HCT116 (cell line): ENCODE measurements at regions not wholly inside any gene's neighbourhood (a gene's known extent, or its start where the extent isn't known, plus 50 kb on each side); places are given as distances from the start of the nearest gene placed in this dataset.

ENCODE experiments used
- ATAC-seq: fragments of 200-7000 bp; cut with Tn5 transposase; 2 replicates; pipeline ENCODE4 v1.9.1; 2020; ENCODE audit warnings: mild to moderate bottlenecking, moderate library complexity
- BruUV-seq: library from RNA; stranded (reverse); fragments of 400-500 nt; replicated peaks from 2 replicates; lab custom pipeline; 2021; lab: Mats Ljungman, UMichigan
- CTCF ChIA-PET: fragments of 300-600 bp; sonication (Branson Sonifier 250); formaldehyde crosslinking; loops from one replicate; lab custom pipeline; 2021; ENCODE audit warnings: antibody characterized with exemption; lab: Charles Lee
- POLR2A ChIA-PET: fragments of 300-600, 350-600 bp; sonication (Branson Sonifier 250); formaldehyde crosslinking; loops from one replicate; lab custom pipeline; 2021; ENCODE audit warnings: antibody characterized with exemption; lab: Charles Lee
- RAD21 ChIA-PET, 2 experiments: fragments of 300-600 bp; sonication (Branson Sonifier 250); formaldehyde crosslinking; loops; one replicate each; lab custom pipeline; 2023; ENCODE audit warnings: low total read pairs in 2 of 2; ENCODE audit not compliant: uncharacterized antibody in 2 of 2, unreplicated experiment in 2 of 2, low non-redundant PET in 1 of 2; lab: Charles Lee
- DNase-seq: peaks from one replicate; pipeline ENCODE4 v3.0.0-alpha.2; 2010; ENCODE audit warnings: low read depth, low spot score
- H2AFZ ChIP-seq: fragments of 200-600 bp; shearing (Covaris generic), sonication (generic); 2 replicates; pipeline ENCODE4 v1.6.1; 2017; ENCODE audit warnings: low read depth, mixed run types, mixed read lengths, antibody characterized with exemption, low read length; ENCODE audit not compliant: poor library complexity, severe bottlenecking
- H3K27ac ChIP-seq: 2 replicates; pipeline ENCODE4 v1.5.1; 2012; ENCODE audit warnings: low read depth, low read length
- H3K27me3 ChIP-seq: fragments of 200-600 bp; sonication (generic); 2 replicates; pipeline ENCODE4 v1.6.1; 2016; ENCODE audit warnings: mixed run types, low read length, mixed read lengths; ENCODE audit not compliant: insufficient read depth
- H3K36me3 ChIP-seq, 2 experiments: fragments of 200-500 bp in 1 of 2; fragments of 200-600 bp in 1 of 2; sonication (Bioruptor generic) in 1 of 2; sonication (generic) in 1 of 2; 2 replicates each; pipeline versions ENCODE4 v1.5.1 to v1.6.1; 2014 to 2016; ENCODE audit warnings: low read length in 2 of 2, inconsistent platforms in 1 of 2, mixed read lengths in 1 of 2, mixed run types in 1 of 2; ENCODE audit not compliant: insufficient read depth in 2 of 2, control insufficient read depth in 1 of 2
- H3K4me1 ChIP-seq, 2 experiments: fragments of 200-600 bp in 1 of 2; sonication (generic) in 1 of 2; 2 replicates each; pipeline versions ENCODE4 v1.5.1 to v1.6.1; 2012 to 2017; ENCODE audit warnings: low read length in 2 of 2, inconsistent platforms in 1 of 2, mild to moderate bottlenecking in 1 of 2, mixed read lengths in 1 of 2, mixed run types in 1 of 2, moderate library complexity in 1 of 2; ENCODE audit not compliant: insufficient read depth in 2 of 2, control insufficient read depth in 1 of 2
- H3K4me2 ChIP-seq: fragments of 200-600 bp; sonication (generic); 2 replicates; pipeline ENCODE4 v1.6.1; 2017; ENCODE audit warnings: mixed run types, low read length, mixed read lengths
- H3K4me3 ChIP-seq, 2 experiments: fragments of 200-600 bp in 1 of 2; sonication (generic) in 1 of 2; replicated peaks in 1 of 2; 2 replicates each; pipeline ENCODE4 v1.5.1; 2011 to 2016; ENCODE audit warnings: low read length in 2 of 2, control low read depth in 1 of 2, low read depth in 1 of 2, mild to moderate bottlenecking in 1 of 2, mixed read lengths in 1 of 2, mixed run types in 1 of 2
- H3K79me2 ChIP-seq: fragments of 200-600 bp; sonication (generic); 2 replicates; pipeline ENCODE4 v1.6.1; 2017; ENCODE audit warnings: mild to moderate bottlenecking, mixed run types, low read length, moderate library complexity, mixed read lengths; ENCODE audit not compliant: insufficient read depth
- H3K9ac ChIP-seq: fragments of 200-600 bp; sonication (generic); 2 replicates; pipeline ENCODE4 v1.6.1; 2016; ENCODE audit warnings: low read length, mixed read lengths
- H3K9me2 ChIP-seq: fragments of 200-600 bp; sonication (generic), shearing (Covaris generic); 2 replicates; pipeline ENCODE4 v1.6.1; 2017; ENCODE audit warnings: mixed run types, mild to moderate bottlenecking, moderate library complexity; ENCODE audit not compliant: insufficient read depth
- H3K9me3 ChIP-seq, 2 experiments: fragments of 200-500 bp in 1 of 2; fragments of 200-600 bp in 1 of 2; sonication (Bioruptor generic) in 1 of 2; sonication (generic) in 1 of 2; 2 replicates each; pipeline ENCODE4 v1.6.1; 2014 to 2017; ENCODE audit warnings: low read length in 2 of 2, mixed read lengths in 2 of 2, inconsistent platforms in 1 of 2, low read depth in 1 of 2, mild to moderate bottlenecking in 1 of 2, mixed run types in 1 of 2, moderate library complexity in 1 of 2; ENCODE audit not compliant: control insufficient read depth in 1 of 2, insufficient read depth in 1 of 2
- H4K20me1 ChIP-seq: fragments of 200-600 bp; sonication (generic), shearing (Covaris generic); 2 replicates; pipeline ENCODE4 v1.6.1; 2017; ENCODE audit warnings: mixed run types, mild to moderate bottlenecking, moderate library complexity; ENCODE audit not compliant: insufficient read depth
- CBX3 ChIP-seq: IDR thresholded peaks from 2 replicates; pipeline ENCODE4 v1.6.1; 2012; ENCODE audit warnings: low read depth
- CEBPB ChIP-seq: IDR thresholded peaks from 2 replicates; pipeline ENCODE4 v1.6.1; 2012; ENCODE audit warnings: low read depth
- EZH2 ChIP-seq: fragments of 200-600 bp; sonication (generic); IDR thresholded peaks from 2 replicates; pipeline ENCODE4 v1.6.1; 2017; ENCODE audit warnings: antibody characterized with exemption, mixed run types
- EZH2phosphoT487 ChIP-seq: fragments of 200-600 bp; IDR thresholded peaks from 2 replicates; pipeline ENCODE4 v1.6.1; 2018; ENCODE audit warnings: antibody characterized with exemption, borderline replicate concordance
- FOSL1 ChIP-seq: IDR thresholded peaks from 2 replicates; pipeline ENCODE4 v1.6.1; 2012; ENCODE audit warnings: low read depth
- JUND ChIP-seq: IDR thresholded peaks from 2 replicates; pipeline ENCODE4 v1.6.1; 2012
- POLR2A ChIP-seq: IDR thresholded peaks from 2 replicates; pipeline ENCODE4 v1.7.0; 2011; ENCODE audit warnings: borderline replicate concordance; ENCODE audit not compliant: insufficient read depth, insufficient read length; ENCODE audit errors: extremely low read depth
- POLR2AphosphoS5 ChIP-seq: IDR thresholded peaks from 2 replicates; pipeline ENCODE4 v1.6.1; 2011; ENCODE audit warnings: mild to moderate bottlenecking, low read depth, low read length, moderate library complexity
- RAD21 ChIP-seq: IDR thresholded peaks from 2 replicates; pipeline ENCODE4 v1.6.1; 2012; ENCODE audit warnings: low read depth, mild to moderate bottlenecking
- SIN3A ChIP-seq: IDR thresholded peaks from 2 replicates; pipeline ENCODE4 v1.6.1; 2012; ENCODE audit warnings: low read depth
- TCF7L2 ChIP-seq: IDR thresholded peaks from 2 replicates; pipeline ENCODE4 v1.7.0; 2011; ENCODE audit warnings: borderline replicate concordance, inconsistent platforms; ENCODE audit not compliant: insufficient read depth, insufficient read length; ENCODE audit errors: extremely low read depth
- YY1 ChIP-seq: IDR thresholded peaks from 2 replicates; pipeline ENCODE4 v1.6.1; 2011; ENCODE audit warnings: low read length, low read depth, moderate library complexity, mild to moderate bottlenecking; ENCODE audit not compliant: insufficient replicate concordance; ENCODE audit errors: extremely low read depth
- ZFX ChIP-seq: fragments of 450-650 bp; IDR thresholded peaks from 2 replicates; pipeline ENCODE4 v1.6.1; 2017
- ZNF274 ChIP-seq: fragments of 200-500 bp; sonication (Bioruptor generic); IDR thresholded peaks from 2 replicates; pipeline ENCODE4 v1.6.1; 2014; ENCODE audit warnings: mild to moderate bottlenecking, low read depth, low read length, inconsistent platforms
- intact Hi-C: fragments of 100-400 bp; cut with micrococcal nuclease; formaldehyde crosslinking; loops from 2 replicates; pipeline ENCODE4 v1.10.0; 2022
- TF ChIP-seq, protein P1 (sequence below): IDR thresholded peaks from 2 replicates; pipeline ENCODE4 v1.6.1; 2012
- TF ChIP-seq, protein P2 (sequence below): IDR thresholded peaks from 2 replicates; pipeline ENCODE4 v1.6.1; 2012
- TF ChIP-seq, protein P3 (sequence below): IDR thresholded peaks from 2 replicates; pipeline ENCODE4 v1.6.1; 2012; ENCODE audit warnings: low read depth

DNA sequence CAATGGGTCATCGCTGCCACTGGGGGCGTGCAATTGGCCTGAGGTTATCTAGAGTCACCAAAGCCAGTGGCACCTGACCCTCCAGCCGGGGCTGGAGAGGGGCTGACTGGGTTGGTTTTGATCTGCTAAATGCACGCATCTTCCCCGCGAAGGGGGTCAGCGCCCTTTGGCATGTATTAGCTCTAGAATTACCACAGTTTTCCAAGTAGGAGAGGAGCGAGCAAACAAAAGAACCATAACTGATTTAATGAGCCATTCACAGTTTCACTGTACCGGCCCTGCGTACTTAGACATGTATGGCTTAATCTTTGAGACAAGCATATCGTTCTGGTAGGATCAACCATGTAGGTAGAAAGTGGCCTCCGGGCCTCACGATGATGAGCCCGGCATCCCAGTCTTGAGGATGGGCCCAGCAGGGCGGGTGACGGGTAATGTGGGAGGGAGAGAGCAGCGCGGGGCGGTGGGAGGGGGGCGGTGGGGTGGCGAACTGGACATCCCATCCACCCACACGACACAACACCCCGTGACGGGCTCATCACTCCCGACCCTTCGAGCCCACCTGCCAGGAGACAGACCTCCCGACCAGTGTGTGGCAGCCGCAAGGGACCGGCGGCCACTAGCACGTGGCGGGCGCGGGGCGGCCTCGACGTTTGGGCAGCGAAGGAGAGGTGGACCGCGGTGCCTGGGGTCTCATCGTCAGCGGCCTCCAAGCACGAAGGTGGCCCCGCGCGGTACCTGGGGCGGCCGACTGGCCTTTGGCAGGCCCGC, 1957.5 kb upstream of the DEFB115 start (continued):
- TF ChIP-seq RAD21 (no peak), TCF7L2 (no peak)

DNA sequence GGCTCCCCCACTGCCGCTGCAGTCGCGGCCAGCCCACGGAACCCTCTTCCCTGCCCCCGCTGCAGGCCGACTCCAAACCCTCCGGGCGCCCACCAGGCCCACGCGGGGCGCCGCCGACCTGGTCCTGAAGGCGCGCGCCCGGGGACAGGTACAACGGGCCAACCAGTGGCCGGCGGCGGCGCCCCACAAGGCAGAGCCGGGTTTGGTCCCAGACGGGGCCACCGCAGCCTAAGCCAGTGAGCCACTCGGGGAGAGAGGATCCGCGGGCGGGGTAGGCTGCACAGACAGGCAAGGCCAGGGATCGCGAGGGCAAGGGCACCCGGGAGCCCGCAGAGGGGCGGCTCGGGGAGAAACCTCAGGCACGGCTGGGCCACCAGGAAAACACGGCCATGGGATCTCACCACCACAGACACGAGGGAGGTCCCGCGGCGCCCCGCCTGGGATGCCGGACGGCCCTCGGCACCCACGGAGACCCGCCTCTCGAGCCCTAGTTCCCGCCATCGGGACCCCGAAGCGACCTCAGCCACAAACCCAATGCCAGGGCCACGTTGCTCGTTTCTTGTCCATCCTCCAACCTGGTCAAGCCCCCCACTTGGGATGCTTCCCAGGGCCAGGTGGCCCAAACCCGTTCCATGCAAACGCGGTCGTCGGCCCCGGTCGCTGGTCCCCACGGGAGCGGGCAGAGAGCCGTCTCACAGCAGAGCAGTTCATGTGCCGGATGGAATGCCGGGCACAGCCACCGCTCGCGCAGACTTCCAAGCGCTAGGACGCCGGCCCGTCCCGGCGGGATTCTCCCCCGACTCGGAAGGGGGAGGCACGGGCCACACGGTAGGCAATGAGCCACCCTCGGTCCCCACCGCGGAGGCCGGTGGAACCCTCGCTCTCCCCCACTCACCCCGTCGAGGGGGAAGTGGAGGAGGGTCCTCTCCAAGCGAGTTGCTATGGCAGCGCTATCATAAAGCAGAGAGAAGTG, 1956.6 kb upstream of the DEFB115 start:
- no peak overlapping the region for H2AFZ ChIP-seq
- no peaks in the 10 kb centered on the region for H3K36me3 ChIP-seq
- no peak overlapping the region for H3K4me2 ChIP-seq
- BruUV-seq = no TSS peak
- no peaks in the 10 kb centered on the region for H4K20me1 ChIP-seq
- no peaks in the 10 kb centered on the region for H3K9me2 ChIP-seq
- RAD21 ChIA-PET = no interaction called here
- ATAC-seq = no peak
- POLR2A ChIA-PET = no interaction called here
- TF ChIP-seq ZFX = no peak
- TF ChIP-seq EZH2 = no peak
- TF ChIP-seq CBX3 = no peak
- TF ChIP-seq YY1 = no peak
- no peak for TF ChIP-seq RAD21
- TF ChIP-seq JUND = no peak
- no peak for TF ChIP-seq SIN3A
- TF ChIP-seq POLR2AphosphoS5 = no peak
- no peak for TF ChIP-seq EZH2phosphoT487
- TF ChIP-seq, protein P1, sequence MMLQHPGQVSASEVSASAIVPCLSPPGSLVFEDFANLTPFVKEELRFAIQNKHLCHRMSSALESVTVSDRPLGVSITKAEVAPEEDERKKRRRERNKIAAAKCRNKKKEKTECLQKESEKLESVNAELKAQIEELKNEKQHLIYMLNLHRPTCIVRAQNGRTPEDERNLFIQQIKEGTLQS = no peak
- TF ChIP-seq CEBPB = no peak
- TF ChIP-seq, protein P2, sequence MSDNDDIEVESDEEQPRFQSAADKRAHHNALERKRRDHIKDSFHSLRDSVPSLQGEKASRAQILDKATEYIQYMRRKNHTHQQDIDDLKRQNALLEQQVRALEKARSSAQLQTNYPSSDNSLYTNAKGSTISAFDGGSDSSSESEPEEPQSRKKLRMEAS = no peak
- TF ChIP-seq, protein P3, sequence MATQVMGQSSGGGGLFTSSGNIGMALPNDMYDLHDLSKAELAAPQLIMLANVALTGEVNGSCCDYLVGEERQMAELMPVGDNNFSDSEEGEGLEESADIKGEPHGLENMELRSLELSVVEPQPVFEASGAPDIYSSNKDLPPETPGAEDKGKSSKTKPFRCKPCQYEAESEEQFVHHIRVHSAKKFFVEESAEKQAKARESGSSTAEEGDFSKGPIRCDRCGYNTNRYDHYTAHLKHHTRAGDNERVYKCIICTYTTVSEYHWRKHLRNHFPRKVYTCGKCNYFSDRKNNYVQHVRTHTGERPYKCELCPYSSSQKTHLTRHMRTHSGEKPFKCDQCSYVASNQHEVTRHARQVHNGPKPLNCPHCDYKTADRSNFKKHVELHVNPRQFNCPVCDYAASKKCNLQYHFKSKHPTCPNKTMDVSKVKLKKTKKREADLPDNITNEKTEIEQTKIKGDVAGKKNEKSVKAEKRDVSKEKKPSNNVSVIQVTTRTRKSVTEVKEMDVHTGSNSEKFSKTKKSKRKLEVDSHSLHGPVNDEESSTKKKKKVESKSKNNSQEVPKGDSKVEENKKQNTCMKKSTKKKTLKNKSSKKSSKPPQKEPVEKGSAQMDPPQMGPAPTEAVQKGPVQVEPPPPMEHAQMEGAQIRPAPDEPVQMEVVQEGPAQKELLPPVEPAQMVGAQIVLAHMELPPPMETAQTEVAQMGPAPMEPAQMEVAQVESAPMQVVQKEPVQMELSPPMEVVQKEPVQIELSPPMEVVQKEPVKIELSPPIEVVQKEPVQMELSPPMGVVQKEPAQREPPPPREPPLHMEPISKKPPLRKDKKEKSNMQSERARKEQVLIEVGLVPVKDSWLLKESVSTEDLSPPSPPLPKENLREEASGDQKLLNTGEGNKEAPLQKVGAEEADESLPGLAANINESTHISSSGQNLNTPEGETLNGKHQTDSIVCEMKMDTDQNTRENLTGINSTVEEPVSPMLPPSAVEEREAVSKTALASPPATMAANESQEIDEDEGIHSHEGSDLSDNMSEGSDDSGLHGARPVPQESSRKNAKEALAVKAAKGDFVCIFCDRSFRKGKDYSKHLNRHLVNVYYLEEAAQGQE = no peak
- TF ChIP-seq TCF7L2 = no peak
- TF ChIP-seq FOSL1 = no peak
- no peak for TF ChIP-seq ZNF274
- no peak for TF ChIP-seq POLR2A
- TF ChIP-seq, all 23 proteins: peak for 0
- no peaks in the 10 kb centered on the region; a peak in 2 of 4 replicates for H3K9me3 ChIP-seq
- no peaks in the 10 kb centered on the region for H3K27me3 ChIP-seq
- no peak for DNase-seq
- no peaks in the 10 kb centered on the region for H3K79me2 ChIP-seq
- H3K4me1 ChIP-seq = no peaks in the 10 kb centered on the region
- intact Hi-C loops = no loop called here
- no peak overlapping the region for H3K9ac ChIP-seq
- no peak overlapping the region for H3K4me3 ChIP-seq
- CTCF ChIA-PET = no interaction called here
- no peak overlapping the region for H3K27ac ChIP-seq
